ENCODE measurements at regions not wholly inside any gene's neighbourhood (a gene's known extent, or its start where the extent isn't known, plus 50 kb on each side); places are given as distances from the start of the nearest gene placed in this dataset.

DNA sequence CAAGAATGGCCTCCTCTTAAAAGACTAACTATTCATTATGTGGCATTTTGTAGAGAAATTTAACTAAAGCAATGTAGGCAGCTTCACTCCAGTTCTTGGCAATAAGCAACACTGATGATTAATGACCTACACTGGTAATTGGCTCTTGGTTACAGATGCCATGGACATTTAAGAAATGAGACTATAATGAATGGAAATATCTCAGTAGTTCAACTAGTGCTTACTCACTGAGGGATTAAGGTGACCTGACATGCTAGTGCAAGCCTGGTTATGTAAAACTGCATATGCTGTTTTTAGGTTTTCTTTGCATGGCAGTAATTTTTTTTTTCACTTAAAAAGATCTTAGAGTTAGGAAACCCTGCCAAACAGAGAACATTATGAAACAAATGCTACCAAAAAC, 152.7 kb upstream of the AADAT start:
- TF ChIP-seq GATA2 (IDR thresholded peaks at IDR 0.05; ENCODE audit: low read depth, low read length) (no peak), GATA3 (IDR thresholded peaks at IDR 0.05; ENCODE audit: low read depth, low read length) (no peak)

Measured in SH-SY5Y (cell line).